ENCODE measurements at regions not wholly inside any gene's neighbourhood (a gene's known extent, or its start where the extent isn't known, plus 50 kb on each side); places are given as distances from the start of the nearest gene placed in this dataset.
"Not testable (repeated sequence)": the region's sequence is repeated elsewhere in the genome, so short reads cannot be mapped to it uniquely, and the experiment has no call there.

DNA sequence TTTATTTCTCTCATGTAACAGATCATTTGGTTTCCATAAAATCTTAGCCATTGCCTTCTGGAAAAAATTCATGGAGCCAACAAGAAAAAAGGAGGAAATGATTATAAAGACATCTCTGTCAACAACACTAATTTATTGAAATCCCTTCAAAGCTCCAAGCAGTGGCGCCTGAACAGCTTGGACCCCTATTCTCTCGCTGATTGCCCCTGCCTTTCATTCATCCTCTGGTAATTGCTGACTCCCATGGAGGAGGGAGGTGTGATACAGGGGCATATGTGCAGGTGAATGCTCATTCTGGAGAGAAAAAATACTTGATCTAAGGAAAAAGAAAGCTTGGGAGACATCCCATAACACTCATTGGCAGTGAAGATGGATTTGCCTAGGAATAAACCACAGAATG lies 345.5 kb downstream of the FGFR2 start:
- DNase-seq = no peak
- no peaks in the 10 kb centered on the region for H3K27me3 ChIP-seq (ENCODE audit: control insufficient read depth, insufficient read depth, low read length)
- H3K36me3 ChIP-seq (replicated peaks; ENCODE audit: control insufficient read depth, insufficient read depth, low read length) = no peaks in the 10 kb centered on the region
- H3K4me3 ChIP-seq (ENCODE audit: insufficient read depth, low read depth, low read length) = no peak overlapping the region

DNA sequence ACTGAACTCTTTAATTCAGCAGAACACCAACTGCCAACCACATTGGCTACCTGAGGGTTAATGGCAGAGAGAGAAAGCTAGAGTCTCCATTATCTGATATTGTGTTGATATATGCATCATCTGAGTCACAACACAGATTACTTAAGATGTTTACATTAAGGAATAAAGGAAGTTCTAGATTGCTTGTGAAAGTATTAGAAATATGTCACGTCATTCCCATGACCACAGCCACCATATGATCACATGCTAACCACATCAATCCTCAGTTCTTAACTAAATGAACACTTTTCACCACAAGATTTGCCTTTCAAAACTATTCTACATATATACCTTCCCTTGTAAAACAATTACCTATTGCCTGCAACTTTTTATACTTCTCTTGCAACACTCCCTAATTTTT lies 337.9 kb downstream of the FGFR2 start:
- DNase-seq = no peak
- Histone ChIP-seq H3K36me3 (replicated peaks; ENCODE audit: control insufficient read depth, insufficient read depth, low read length) (no peaks in the 10 kb centered on the region), H3K27me3 (ENCODE audit: control insufficient read depth, insufficient read depth, low read length) (no peaks in the 10 kb centered on the region), H3K4me3 (ENCODE audit: insufficient read depth, low read depth, low read length) (no peak overlapping the region)

DNA sequence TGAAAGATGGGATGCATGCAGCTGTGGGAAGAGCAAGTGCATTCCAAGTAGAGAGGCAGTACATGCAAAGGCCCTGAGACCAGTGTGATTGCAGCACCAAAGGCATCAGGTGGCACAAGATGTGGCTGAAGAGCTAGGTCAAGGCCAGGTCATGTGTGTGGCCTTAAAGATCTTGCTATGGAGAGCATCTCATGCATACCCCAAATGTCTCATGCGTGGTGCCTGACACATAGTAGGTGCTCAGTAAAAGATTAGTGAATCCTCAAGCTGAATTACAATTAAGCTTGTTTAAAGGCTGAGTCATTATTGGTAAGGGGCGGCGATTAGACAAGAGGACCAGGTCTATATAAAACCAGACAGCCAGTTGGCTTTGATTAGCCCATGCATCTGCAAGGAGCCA lies 336.6 kb downstream of the FGFR2 start:
- no peak overlapping the region for H3K4me3 ChIP-seq (ENCODE audit: insufficient read depth, low read depth, low read length)
- H3K36me3 ChIP-seq (replicated peaks; ENCODE audit: control insufficient read depth, insufficient read depth, low read length) = no peaks in the 10 kb centered on the region
- no peak for DNase-seq
- H3K27me3 ChIP-seq (ENCODE audit: control insufficient read depth, insufficient read depth, low read length) = no peaks in the 10 kb centered on the region

DNA sequence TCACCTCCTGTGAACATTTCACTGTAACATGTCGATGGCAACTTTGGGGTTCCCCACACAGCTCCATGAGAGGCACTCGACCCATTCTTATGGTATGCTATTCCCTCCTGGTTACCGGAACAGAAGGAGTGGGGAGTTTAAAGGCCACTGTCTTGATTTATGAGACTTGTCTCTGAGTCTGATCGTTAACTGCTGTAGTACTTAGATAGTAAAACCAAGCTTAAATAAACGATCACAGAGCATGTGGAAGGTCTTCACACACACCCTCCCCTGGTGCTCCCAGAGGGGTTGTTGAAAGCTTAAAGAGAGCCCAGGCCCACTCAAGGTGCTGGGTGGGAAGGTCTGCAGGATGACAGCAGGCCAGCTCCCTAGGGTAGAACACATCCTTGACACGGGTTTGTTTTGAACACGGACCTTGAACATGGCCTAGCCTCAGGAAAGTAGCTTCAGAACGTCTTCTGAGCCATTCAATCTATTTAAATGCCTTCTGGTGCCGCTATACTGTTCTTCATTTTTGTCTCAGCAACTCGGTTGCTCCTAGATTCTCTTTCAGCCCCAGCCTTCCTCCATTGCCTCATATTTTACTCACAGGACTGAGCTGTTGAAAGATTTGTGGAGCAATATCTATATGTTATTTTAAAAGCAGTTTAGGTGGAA lies 335.3 kb downstream of the FGFR2 start:
- no peak for DNase-seq
- H3K36me3 ChIP-seq (replicated peaks; ENCODE audit: control insufficient read depth, insufficient read depth, low read length) = no peaks in the 10 kb centered on the region
- H3K4me3 ChIP-seq (ENCODE audit: insufficient read depth, low read depth, low read length) = no peak overlapping the region
- no peaks in the 10 kb centered on the region for H3K27me3 ChIP-seq (ENCODE audit: control insufficient read depth, insufficient read depth, low read length)

DNA sequence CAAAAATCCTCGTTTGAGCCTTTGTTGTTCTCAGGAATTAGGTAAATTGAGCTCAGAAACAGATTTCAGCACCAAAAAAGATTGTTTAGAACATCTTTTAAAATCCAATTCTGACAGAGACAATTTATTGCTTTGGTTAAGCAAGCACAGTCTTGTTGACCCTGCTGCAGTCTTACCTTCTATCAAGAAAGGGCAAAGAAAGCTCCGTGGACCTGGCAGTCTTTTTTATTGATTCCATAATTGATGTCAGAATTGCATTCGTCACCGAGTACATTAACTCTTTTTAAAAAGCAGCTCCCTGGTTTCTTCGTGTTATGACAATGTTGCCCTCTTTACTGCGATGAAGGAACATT lies 334.8 kb downstream of the FGFR2 start:
- Histone ChIP-seq H3K4me3 (ENCODE audit: insufficient read depth, low read depth, low read length) (no peak overlapping the region), H3K36me3 (replicated peaks; ENCODE audit: control insufficient read depth, insufficient read depth, low read length) (no peaks in the 10 kb centered on the region), H3K27me3 (ENCODE audit: control insufficient read depth, insufficient read depth, low read length) (no peaks in the 10 kb centered on the region)
- DNase-seq = no peak

DNA sequence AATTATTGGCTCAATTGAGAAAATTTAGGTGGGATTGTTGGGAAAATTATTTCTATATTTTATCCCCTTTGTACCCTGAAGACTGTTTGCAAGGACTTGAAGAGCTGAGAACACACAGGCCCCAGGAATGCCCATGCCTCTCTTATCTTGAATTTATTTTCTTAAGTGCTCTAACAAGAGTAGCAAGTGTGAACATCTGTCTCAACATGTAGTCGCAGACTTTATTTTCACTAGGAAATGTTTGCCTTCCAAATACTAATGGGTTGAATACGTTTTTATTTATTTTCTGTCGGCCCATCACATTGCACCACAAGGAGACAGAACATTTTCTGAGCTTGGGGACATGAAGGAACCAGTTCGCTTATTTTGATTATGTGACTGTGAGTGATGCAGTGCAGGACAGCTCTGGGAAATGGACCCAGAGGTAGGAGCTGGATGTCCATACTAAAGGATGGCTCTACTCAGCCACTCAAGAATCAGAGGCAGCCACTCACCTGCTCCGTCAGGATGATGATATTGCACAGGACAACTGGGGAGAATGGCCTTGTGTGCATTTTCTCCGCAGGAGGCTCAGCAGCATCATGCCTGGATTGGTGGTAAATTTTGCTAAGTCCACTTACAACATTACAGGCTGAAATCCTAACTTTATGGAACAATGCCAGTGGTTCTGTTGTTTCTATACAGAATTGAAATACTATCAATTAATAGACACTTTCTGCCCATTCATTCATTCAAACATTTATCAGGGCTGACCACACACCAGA lies 332.7 kb downstream of the FGFR2 start:
- H3K4me3 ChIP-seq (ENCODE audit: insufficient read depth, low read depth, low read length) = no peak overlapping the region
- no peaks in the 10 kb centered on the region for H3K27me3 ChIP-seq (ENCODE audit: control insufficient read depth, insufficient read depth, low read length)
- H3K36me3 ChIP-seq (replicated peaks; ENCODE audit: control insufficient read depth, insufficient read depth, low read length) = no peaks in the 10 kb centered on the region
- no peak for DNase-seq

DNA sequence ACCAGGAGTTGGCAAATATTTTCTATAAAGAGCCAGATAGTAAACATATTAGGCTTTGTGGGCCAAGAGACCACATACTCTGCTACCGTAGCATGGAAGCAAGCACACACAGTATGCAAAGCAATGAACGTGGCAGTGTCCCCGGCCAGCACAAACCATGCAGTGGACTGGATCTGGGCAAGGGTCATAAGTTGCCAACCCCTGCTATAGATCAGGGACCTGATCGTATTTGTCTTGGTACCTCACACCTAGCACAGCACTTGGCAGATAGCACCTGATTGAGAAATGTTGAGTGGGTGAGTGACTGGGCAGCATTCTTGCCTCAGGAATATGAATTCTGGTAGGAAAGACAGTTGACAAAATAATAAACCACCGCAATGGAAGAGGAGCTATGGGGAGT lies 331.9 kb downstream of the FGFR2 start:
- Histone ChIP-seq H3K4me3 (ENCODE audit: insufficient read depth, low read depth, low read length) (no peak overlapping the region), H3K36me3 (replicated peaks; ENCODE audit: control insufficient read depth, insufficient read depth, low read length) (no peaks in the 10 kb centered on the region), H3K27me3 (ENCODE audit: control insufficient read depth, insufficient read depth, low read length) (no peaks in the 10 kb centered on the region)
- DNase-seq = no peak

DNA sequence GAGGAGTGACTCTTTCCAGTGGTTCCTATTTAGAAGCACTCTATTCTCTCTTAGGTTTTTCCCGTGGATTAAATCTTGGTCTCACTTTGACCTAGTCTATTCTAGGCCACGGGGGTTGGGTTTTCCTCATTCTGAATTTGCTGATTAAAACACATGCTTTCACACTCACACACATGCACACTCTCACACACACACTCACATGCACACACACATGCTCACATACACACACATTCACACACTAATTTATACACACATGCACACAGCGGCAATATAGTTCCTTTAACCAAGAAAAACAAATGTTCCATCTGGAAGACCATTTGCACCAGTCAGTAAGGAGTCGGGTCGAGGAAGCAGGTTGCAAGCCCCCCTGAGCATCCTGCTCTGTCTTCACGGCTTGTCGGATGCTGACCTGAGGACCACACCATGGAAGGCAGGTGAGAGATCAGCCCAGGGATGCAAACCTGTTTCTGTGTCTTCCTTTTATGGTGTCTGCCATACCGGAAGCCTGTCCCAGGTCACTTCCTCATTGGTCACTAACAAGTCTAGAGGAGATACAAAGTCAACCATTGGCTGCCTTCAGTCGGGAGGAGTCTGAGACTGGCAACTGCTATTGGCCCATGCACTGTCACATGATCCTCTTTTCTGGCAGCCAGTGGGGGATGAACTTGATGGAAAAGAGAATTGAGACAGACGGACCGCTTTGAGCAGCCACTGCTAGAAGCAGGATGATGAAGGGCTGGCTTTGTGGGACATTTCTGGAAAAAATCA lies 330.8 kb downstream of the FGFR2 start:
- Histone ChIP-seq H3K36me3 (replicated peaks; ENCODE audit: control insufficient read depth, insufficient read depth, low read length) (no peaks in the 10 kb centered on the region), H3K27me3 (ENCODE audit: control insufficient read depth, insufficient read depth, low read length) (no peaks in the 10 kb centered on the region), H3K4me3 (ENCODE audit: insufficient read depth, low read depth, low read length) (no peak overlapping the region)
- DNase-seq = no peak

DNA sequence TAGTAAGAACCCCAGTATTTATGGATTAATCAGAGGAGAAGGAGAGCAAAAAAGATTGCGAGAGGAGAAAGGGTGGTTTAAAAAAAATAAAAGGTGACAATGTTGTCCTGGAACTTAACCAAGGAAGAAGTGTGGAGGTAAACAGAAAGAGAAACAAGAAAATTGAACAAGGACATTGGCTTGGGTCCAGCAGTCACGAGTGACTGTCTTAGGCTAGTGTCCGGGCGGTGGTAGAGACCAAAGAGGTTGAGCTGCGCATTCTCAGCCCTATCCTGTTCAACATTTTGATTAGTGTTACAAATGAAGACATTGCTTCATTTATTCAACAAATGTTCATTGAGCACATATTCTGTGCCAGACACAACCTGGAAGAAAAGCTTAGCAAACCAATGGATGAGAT lies 329.9 kb downstream of the FGFR2 start:
- H3K4me3 ChIP-seq (ENCODE audit: insufficient read depth, low read depth, low read length) = no peak overlapping the region
- H3K27me3 ChIP-seq (ENCODE audit: control insufficient read depth, insufficient read depth, low read length) = no peaks in the 10 kb centered on the region
- H3K36me3 ChIP-seq (replicated peaks; ENCODE audit: control insufficient read depth, insufficient read depth, low read length) = no peaks in the 10 kb centered on the region
- DNase-seq = no peak

DNA sequence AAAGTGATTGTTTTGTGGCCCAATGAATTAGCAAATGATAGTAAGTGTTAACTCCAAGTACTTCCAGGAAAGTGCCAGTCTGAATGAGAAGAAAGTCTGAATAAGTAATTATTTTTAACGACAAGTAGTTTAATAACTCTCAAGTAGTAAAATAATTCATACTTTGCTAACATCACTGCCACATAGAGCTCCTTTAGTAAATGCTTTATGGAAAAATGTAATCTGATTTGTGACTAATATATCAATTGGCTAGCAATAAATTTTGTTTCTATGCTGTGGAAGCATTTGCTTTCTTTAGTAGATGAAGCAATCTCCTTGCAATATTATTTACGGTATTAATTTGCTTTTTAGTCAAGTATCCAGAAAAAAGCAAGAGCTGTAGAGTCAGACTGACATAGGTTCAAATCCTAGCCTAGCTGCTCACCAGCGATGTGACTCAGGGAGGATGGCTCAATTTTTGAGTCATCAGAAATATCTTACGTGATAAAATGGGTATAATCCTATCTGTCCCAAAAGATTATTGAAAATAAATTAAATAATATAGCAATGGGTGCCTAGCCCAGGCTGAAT lies 329.3 kb downstream of the FGFR2 start:
- Histone ChIP-seq H3K36me3 (replicated peaks; ENCODE audit: control insufficient read depth, insufficient read depth, low read length) (no peaks in the 10 kb centered on the region), H3K4me3 (ENCODE audit: insufficient read depth, low read depth, low read length) (no peak overlapping the region), H3K27me3 (ENCODE audit: control insufficient read depth, insufficient read depth, low read length) (no peaks in the 10 kb centered on the region)
- no peak for DNase-seq

DNA sequence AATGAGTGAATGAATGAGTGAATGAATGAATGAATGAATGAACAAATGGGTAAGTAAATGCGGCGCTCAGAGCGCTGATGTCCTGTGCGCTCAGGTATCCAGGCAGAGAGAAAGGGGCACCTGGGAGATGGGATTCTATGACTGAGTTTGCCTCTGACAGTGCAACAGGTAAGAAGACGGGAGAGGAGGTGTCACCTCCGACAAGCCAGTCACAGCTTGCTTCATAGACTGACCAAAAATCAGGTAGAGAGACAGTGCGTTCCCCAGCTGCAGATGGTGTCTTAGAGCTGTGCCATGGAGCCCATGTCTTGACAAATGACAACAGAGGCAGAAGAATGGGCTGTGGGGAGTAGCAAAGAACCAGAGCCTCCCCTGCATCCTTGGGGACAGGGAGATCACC lies 327.3 kb downstream of the FGFR2 start:
- H3K36me3 ChIP-seq (replicated peaks; ENCODE audit: control insufficient read depth, insufficient read depth, low read length) = no peaks in the 10 kb centered on the region
- H3K27me3 ChIP-seq (ENCODE audit: control insufficient read depth, insufficient read depth, low read length) = no peaks in the 10 kb centered on the region
- H3K4me3 ChIP-seq (ENCODE audit: insufficient read depth, low read depth, low read length) = no peak overlapping the region
- DNase-seq = no peak

DNA sequence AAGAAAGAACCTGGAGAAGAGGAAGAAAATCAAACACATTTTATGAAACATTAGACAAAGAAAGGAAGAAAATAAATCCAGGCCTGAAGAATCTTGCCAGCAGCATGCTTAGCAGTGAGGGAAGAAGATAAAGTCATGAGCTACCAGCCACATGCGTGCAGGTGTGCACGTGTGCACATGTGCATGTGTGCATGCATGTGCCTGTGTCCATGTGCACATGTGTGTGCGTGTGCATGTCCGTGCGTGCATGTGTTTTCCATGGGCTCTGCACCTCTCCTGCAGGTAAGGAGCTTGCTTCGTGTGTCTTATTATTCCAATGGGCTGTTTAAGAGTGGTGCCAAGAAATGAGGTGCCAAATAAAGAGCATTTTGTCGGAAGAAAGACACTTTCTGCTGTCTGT lies 322.2 kb downstream of the FGFR2 start:
- no peak overlapping the region for H3K4me3 ChIP-seq (ENCODE audit: insufficient read depth, low read depth, low read length)
- no peaks in the 10 kb centered on the region for H3K27me3 ChIP-seq (ENCODE audit: control insufficient read depth, insufficient read depth, low read length)
- no peak for DNase-seq
- no peaks in the 10 kb centered on the region for H3K36me3 ChIP-seq (replicated peaks; ENCODE audit: control insufficient read depth, insufficient read depth, low read length)

DNA sequence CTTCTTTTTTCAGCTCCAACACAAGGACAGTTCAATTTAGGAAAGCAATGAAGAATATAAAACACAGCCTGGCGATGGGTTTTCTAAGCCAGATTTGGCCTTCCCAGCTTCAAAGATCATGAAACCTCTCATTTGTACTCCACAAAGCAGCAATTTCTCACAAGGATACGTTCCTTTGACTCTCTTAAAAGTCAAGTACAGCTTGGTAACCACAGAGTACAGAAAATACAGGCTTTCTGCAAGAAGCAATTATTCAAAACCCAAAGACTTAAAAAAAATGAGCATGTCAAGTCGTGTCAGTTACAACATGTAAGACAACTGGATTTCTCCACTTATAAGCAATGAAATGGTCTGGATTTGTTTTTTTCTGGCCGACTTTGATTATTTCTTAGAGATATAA lies 321.4 kb downstream of the FGFR2 start:
- DNase-seq = no peak
- no peaks in the 10 kb centered on the region for H3K27me3 ChIP-seq (ENCODE audit: control insufficient read depth, insufficient read depth, low read length)
- H3K4me3 ChIP-seq (ENCODE audit: insufficient read depth, low read depth, low read length) = no peak overlapping the region
- no peaks in the 10 kb centered on the region for H3K36me3 ChIP-seq (replicated peaks; ENCODE audit: control insufficient read depth, insufficient read depth, low read length)

DNA sequence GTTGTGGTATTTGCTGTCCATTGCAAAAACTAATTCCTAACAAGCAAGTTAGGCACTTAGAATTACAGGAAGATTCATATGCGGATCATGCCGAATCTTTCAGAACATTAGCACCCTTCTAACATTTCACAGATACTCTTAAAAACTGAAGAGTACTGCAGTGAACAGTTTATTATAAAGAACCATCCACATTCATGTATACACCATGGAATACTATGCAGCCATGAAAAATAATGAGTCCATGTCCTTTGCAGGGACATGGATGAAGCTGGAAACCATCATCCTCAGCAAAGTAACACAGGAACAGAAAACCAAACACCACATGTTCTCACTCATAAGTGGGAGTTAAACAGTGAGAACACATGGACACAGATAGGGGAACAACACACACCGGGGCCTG lies 319.9 kb downstream of the FGFR2 start:
- not testable (repeated sequence) for H3K36me3 ChIP-seq (replicated peaks; ENCODE audit: control insufficient read depth, insufficient read depth, low read length); H3K27me3 ChIP-seq (ENCODE audit: control insufficient read depth, insufficient read depth, low read length); H3K4me3 ChIP-seq (ENCODE audit: insufficient read depth, low read depth, low read length); DNase-seq

DNA sequence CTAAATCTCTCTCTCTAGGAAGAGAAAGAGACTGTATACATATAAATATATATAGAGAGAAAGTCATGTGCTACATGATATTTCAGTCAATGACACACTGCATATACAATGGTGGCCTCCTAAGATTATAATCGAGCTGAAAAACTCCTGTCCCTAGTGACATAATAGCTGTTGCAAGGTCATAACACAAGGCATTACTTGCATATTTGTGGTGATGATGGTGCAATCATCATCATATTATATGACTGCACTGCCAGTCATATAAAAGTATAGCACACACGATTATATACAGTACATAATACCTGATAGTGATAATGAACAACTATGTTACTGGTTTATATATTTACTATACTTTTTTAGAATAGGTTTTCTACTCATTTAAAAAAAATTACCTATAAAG lies 316.7 kb downstream of the FGFR2 start:
- Histone ChIP-seq H3K36me3 (replicated peaks; ENCODE audit: control insufficient read depth, insufficient read depth, low read length) (no peaks in the 10 kb centered on the region), H3K27me3 (ENCODE audit: control insufficient read depth, insufficient read depth, low read length) (no peaks in the 10 kb centered on the region), H3K4me3 (ENCODE audit: insufficient read depth, low read depth, low read length) (no peak overlapping the region)
- DNase-seq = no peak
